Uterus (tissue), 2 donors: ENCODE measurements at regions not wholly inside any gene's neighbourhood (a gene's known extent, or its start where the extent isn't known, plus 50 kb on each side); places are given as distances from the start of the nearest gene placed in this dataset.

Source experiments
- POLR2A ChIP-seq, 2 donors: fragments of 450-650 bp; IDR thresholded peaks; one replicate each; pipeline ENCODE4 v1.6.1; 2016; ENCODE audit warnings: antibody characterized with exemption in 2 of 2, mild to moderate bottlenecking in 1 of 2, moderate library complexity in 1 of 2
- TF ChIP-seq, protein P1 (sequence below), 4 experiments: fragments of 200-600 bp in 2 of 4; fragments of 450-650 bp in 2 of 4; sonication (generic) in 2 of 4; IDR thresholded peaks; one replicate each; pipeline ENCODE4 v1.5.1; 2016 to 2019; ENCODE audit warnings: antibody characterized with exemption in 4 of 4, mild to moderate bottlenecking in 2 of 4, moderate library complexity in 1 of 4

DNA sequence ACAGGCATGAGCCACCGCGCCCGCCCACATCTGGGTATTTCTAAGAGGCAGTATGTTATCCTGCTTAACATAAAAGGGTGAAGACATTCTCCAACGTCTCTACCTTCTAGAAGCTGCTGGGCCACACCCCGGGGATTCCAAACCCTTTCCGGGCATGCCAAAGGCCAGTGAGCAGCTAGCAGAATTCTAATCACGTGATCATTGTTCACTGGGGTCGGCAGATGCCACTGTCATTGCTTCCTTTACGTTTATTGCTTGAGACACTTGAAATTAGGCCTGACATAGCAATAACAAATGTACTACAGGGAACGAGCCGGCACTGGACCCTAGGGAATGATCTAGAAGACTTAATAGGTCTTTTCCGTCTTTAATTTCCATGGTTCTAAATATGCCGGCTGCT, 141.2 kb upstream of the ZFHX3 start:
- TF ChIP-seq POLR2A (IDR thresholded peaks at IDR 0.05), result no peak
- TF ChIP-seq, protein P1, sequence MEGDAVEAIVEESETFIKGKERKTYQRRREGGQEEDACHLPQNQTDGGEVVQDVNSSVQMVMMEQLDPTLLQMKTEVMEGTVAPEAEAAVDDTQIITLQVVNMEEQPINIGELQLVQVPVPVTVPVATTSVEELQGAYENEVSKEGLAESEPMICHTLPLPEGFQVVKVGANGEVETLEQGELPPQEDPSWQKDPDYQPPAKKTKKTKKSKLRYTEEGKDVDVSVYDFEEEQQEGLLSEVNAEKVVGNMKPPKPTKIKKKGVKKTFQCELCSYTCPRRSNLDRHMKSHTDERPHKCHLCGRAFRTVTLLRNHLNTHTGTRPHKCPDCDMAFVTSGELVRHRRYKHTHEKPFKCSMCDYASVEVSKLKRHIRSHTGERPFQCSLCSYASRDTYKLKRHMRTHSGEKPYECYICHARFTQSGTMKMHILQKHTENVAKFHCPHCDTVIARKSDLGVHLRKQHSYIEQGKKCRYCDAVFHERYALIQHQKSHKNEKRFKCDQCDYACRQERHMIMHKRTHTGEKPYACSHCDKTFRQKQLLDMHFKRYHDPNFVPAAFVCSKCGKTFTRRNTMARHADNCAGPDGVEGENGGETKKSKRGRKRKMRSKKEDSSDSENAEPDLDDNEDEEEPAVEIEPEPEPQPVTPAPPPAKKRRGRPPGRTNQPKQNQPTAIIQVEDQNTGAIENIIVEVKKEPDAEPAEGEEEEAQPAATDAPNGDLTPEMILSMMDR (IDR thresholded peaks at IDR 0.05), result no peak
